Vagina (tissue), 2 donors: ENCODE measurements at regions not wholly inside any gene's neighbourhood (a gene's known extent, or its start where the extent isn't known, plus 50 kb on each side); places are given as distances from the start of the nearest gene placed in this dataset.

Experiments used
- CTCF ChIP-seq, 3 experiments: fragments of 450-650 bp in 2 of 3; fragments of 200-600 bp in 1 of 3; sonication (generic) in 1 of 3; IDR thresholded peaks; one replicate each; pipeline ENCODE4 v1.5.1; 2017 to 2019; ENCODE audit warnings: antibody characterized with exemption in 3 of 3, mild to moderate bottlenecking in 2 of 3, moderate library complexity in 2 of 3
- POLR2A ChIP-seq, 2 donors: fragments of 450-650 bp; IDR thresholded peaks; one replicate each; pipeline ENCODE4 v1.6.1; 2017; ENCODE audit warnings: antibody characterized with exemption in 2 of 2, mild to moderate bottlenecking in 2 of 2, moderate library complexity in 2 of 2
- POLR2AphosphoS5 ChIP-seq, 2 donors: sonication (generic); formaldehyde crosslinking; IDR thresholded peaks; one replicate each; pipeline ENCODE4 v1.9.0; 2017; ENCODE audit warnings: antibody characterized with exemption in 2 of 2, mild to moderate bottlenecking in 2 of 2, low read depth in 1 of 2; ENCODE audit not compliant: insufficient read depth in 1 of 2

GRCh38 chr7:131039355-131039762, 288.3 kb upstream of the MKLN1 start:
- TF ChIP-seq POLR2A (IDR thresholded peaks at IDR 0.05) (no peak), POLR2AphosphoS5 (IDR thresholded peaks at IDR 0.05; ENCODE audit: insufficient read depth in 1 of 2, low read depth in 1 of 2) (no peak), CTCF (IDR thresholded peaks at IDR 0.05) (no peak)
